Ovary (tissue), 3 donors: ENCODE measurements at regions not wholly inside any gene's neighbourhood (a gene's known extent, or its start where the extent isn't known, plus 50 kb on each side); places are given as distances from the start of the nearest gene placed in this dataset.

Experiments used
- CTCF ChIP-seq, 3 donors: fragments of 450-650 bp in 2 of 3; fragments of 200-600 bp in 1 of 3; IDR thresholded peaks; one replicate each; pipeline versions ENCODE4 v1.5.1 to v1.8.0; 2016 to 2022; ENCODE audit warnings: antibody characterized with exemption in 3 of 3, mild to moderate bottlenecking in 1 of 3
- EP300 ChIP-seq: sonication (generic); formaldehyde crosslinking; IDR thresholded peaks from one replicate; pipeline ENCODE4 v1.6.1; 2017; ENCODE audit warnings: antibody characterized with exemption
- POLR2A ChIP-seq: fragments of 450-650 bp; IDR thresholded peaks from one replicate; pipeline ENCODE4 v1.6.1; 2017; ENCODE audit warnings: antibody characterized with exemption, mild to moderate bottlenecking, moderate library complexity
- donor health status: DM: no; HTN: no; CAD: no.

- TF ChIP-seq CTCF (IDR thresholded peaks at IDR 0.05) (no peak), EP300 (no peak), POLR2A (no peak)
These were observed 101.6 kb upstream of the PLXNA4 start for GRCh38 chr7:132677918-132678317.
